ENCODE measurements at regions not wholly inside any gene's neighbourhood (a gene's known extent, or its start where the extent isn't known, plus 50 kb on each side); places are given as distances from the start of the nearest gene placed in this dataset.

GRCh38 chr11:126145954-126146353 lies 65.5 kb downstream of the RPUSD4 start:
- TF ChIP-seq CTCF (IDR thresholded peaks at IDR 0.05; ENCODE audit: extremely low read depth in 1 of 2, insufficient read depth in 1 of 2, low read depth in 1 of 2, low read length in 2 of 2) (no peak), POLR2AphosphoS5 (IDR thresholded peaks at IDR 0.05; ENCODE audit: insufficient read depth, low read depth, low read length) (no peak), POLR2A (IDR thresholded peaks at IDR 0.05; ENCODE audit: low read depth, low read length) (no peak), EZH2 (IDR thresholded peaks at IDR 0.05; ENCODE audit: borderline replicate concordance, low read depth, low read length, severe bottlenecking) (no peak), JUN (IDR thresholded peaks at IDR 0.05; ENCODE audit: borderline replicate concordance, insufficient read depth, insufficient read length, low read depth) (no peak), MAX (IDR thresholded peaks at IDR 0.05; ENCODE audit: insufficient read depth, insufficient read length) (no peak), MYC (IDR thresholded peaks at IDR 0.05; ENCODE audit: low read depth, low read length) (no peak), FOS (IDR thresholded peaks at IDR 0.05; ENCODE audit: borderline replicate concordance, insufficient read depth, low read length) (no peak)
